ENCODE measurements at regions not wholly inside any gene's neighbourhood (a gene's known extent, or its start where the extent isn't known, plus 50 kb on each side); places are given as distances from the start of the nearest gene placed in this dataset.
"Not testable (repeated sequence)": the region's sequence is repeated elsewhere in the genome, so short reads cannot be mapped to it uniquely, and the experiment has no call there.

- peak; percentile 6 to 58 for DNase-seq
Observed at GRCh38 chr2:204145263-204145751, 208.7 kb downstream of the ICOS start.

DNA sequence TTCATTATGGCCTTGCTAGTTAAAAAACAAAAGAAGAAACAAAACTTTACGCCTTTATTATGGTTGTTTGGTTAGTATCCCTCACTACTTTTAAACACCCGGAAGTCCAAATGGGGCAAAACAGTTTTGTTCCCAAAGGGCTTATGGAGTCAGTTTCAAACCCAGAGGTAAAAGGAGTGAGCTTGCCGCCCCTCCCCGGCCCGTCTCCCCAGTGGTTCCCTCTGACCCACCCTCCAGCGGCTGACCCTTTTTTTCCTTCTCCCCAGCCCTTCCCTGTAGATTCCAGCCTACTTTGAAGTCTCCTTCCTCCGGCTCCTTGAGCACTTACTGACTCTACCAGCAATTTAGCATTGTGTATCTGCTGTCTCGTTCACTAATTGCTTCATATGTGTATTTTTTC lies 209.2 kb downstream of the ICOS start:
- no peak for DNase-seq

- not testable (repeated sequence) for DNase-seq
Observed at GRCh38 chr2:204147040-204147439, 210.5 kb downstream of the ICOS start.

DNA sequence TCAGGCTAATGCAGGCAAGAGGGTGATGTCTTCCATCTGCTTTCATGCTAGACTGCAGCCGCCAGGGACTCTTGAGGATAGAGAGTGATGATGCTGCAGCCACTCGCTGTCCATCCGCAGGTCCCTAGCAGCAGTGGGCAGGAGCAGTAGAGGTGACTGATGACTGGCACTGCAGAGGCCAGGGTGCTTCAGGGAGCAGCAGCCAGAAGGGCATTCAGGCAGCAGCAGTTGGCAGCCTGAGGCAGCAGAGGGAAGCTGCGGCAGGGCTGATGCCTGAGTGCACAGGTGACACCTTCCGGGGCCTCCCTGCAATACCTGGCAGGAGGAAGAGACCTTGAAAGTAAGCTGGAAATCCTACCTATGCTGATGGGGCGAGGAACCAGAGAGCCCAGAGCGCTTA lies 214.2 kb downstream of the ICOS start:
- DNase-seq = no peak

- DNase-seq = no peak
Observed at GRCh38 chr2:204152616-204153015, 216.1 kb downstream of the ICOS start.

- DNase-seq = no peak
Observed at GRCh38 chr2:204154863-204155262, 218.3 kb downstream of the ICOS start.

- no peak for DNase-seq
Observed at GRCh38 chr2:204156456-204156855, 219.9 kb downstream of the ICOS start.

- no peak for DNase-seq
Observed at GRCh38 chr2:204157684-204158083, 221.1 kb downstream of the ICOS start.

DNA sequence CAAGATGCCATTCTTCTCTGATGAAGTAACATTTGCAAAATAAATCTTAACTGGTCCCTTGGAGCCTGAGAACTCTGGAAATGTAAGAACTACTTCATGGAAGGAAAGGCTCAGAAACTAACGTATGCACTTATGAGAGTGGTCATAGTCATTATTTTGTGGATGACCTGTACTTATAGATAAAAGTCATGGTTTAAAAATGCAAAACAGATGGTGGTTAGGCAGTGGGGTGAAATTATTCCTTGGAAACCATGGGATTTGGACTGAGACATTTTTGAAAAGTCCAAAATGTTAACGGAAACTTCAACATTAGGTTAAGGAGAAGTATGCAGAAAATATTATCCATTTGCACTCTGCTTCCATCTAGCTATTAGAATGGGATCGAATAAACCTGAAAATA lies 223.0 kb downstream of the ICOS start:
- DNase-seq = no peak

DNA sequence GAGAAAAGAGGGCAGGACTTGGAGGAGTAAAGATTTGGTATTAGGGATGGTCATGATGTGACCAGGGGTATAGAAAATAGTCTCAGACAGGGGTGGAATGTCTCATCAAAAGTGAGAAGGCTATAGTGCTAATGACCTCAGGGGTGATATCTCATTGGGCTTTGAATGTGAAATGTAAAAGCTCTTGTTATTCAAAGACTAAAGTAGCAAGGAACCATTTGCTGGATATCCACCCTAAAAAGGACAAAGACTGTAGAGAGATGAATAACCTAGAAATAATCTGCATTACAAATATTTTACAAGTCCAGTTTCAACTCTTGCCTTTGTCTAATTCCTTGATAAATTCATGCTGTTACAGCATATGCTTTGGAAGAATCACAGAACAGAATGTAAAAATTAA lies 224.4 kb downstream of the ICOS start:
- no peak for DNase-seq

- DNase-seq = no peak
Observed at GRCh38 chr2:204161886-204162285, 225.3 kb downstream of the ICOS start.

DNA sequence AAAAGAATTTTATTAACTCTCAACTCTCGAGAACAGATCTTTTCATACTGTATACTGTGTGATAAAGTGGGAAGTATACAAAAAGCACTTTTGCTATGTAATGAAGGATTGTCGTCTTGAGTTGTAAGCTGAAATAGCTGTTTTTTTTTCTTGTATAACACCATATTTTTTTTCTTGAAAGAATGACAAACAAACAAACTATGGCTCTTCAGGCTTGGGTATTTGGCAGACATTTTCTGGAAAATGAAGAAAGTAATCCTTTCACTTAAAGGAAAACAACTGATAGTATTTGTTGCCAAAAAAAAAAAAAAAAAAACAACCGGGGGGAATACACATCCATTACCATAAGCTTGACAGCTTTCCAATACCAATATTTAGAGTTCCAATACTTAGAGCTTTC lies 230.4 kb downstream of the ICOS start:
- DNase-seq = no peak

DNA sequence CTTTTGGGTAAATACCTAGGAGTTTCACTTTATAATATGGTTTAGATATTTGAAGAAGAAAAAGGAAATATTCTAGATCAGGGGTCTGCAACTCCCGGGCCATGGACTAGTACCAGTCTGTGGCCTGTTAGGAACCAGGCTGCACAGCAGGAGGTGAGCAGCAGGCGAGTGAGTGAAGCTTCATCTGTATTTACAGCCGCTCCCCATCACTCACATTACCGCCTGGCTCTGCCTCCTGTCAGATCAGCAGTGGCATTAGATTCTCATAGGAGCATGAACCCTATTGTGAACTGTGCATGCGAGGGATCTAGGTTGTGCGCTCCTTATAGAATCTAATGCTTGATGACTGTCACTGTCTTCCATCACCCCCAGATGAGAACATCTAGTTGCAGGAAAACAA lies 231.1 kb downstream of the ICOS start:
- DNase-seq = not testable (repeated sequence)

- no peak for DNase-seq
Observed at GRCh38 chr2:204170411-204170810, 233.8 kb downstream of the ICOS start.

GRCh38 chr2:204171432-204172144 lies 235.0 kb downstream of the ICOS start:
- no peak for DNase-seq

DNA sequence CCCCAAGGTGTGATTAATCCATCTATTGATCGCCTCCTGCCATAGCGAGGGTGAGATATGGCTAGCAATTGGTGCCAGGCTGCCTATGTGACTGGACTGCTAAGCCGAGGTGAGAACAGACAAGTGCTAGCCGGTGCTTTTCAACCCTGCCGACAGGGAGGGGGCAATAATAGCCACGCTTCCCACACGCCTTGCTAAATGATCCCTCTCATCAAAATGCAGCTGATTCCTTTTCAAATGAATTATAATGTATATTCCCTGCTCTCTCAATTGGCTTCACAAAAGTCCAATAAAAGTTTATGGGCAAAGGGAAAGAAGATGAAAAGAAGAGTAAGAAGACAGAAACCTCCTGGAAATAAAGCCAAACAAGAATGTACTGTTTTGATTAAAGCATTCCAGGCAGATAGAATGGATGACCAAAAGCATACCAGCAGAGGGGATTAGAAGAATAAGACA lies 235.6 kb downstream of the ICOS start:
- no peak for DNase-seq

DNA sequence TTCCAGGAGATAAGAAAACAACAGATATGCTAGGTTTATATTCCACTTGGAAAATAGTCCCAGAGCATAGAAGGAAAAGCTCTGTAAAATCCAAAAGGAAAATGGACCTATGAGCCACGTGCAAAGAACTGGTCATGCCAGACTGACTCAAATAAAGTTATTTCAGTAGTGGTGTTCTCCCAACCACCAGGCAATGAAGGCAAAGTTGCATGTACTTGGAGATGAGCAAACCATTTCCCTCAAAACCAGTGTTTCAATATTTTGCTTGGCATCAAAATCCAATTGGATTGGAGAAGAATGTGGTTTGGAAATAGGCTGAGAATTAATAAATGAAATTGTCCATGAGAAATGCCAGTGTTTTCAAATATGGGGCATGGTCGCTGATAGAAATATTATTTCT lies 237.5 kb downstream of the ICOS start:
- DNase-seq = no peak

- DNase-seq = no peak
Observed at GRCh38 chr2:204175552-204176271, 239.1 kb downstream of the ICOS start.

- no peak for DNase-seq
Observed at GRCh38 chr2:204176306-204176705, 239.7 kb downstream of the ICOS start.

GRCh38 chr2:204177251-204177976 lies 240.9 kb downstream of the ICOS start:
- no peak for DNase-seq

DNA sequence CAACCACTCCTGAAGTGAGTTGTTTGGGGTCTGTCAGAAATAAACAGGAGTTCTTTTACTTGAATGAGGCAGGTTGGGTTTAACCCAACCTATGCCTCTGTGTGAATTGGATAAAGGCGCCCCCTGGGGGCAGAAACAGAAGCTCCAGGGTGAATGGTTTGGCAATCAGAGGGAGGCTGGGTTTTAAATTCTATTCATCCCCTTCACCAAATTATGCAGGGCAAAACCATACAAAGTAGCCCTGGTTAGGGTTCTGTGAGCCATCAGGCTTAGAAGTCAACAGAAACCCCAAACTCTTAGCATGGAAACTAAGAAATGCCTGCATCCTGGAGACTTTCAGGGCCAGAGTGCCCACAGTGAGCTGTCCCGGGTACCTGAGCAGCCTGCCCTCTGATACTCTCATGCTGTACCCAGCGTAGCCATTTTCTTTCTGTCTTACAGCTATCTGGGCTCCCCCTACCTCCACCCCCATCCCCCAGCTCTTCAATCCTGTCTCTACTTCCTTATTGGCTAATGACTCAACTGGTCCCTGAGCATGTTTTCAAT lies 241.5 kb downstream of the ICOS start:
- DNase-seq = no peak

GRCh38 chr2:204180649-204181048 lies 244.1 kb downstream of the ICOS start:
- DNase-seq = no peak

- DNase-seq = no peak
Observed at GRCh38 chr2:204183608-204184007, 247.0 kb downstream of the ICOS start.

All from bone marrow (tissue), 2 donors.